GM19452 (cell line): ENCODE measurements at regions not wholly inside any gene's neighbourhood (a gene's known extent, or its start where the extent isn't known, plus 50 kb on each side); places are given as distances from the start of the nearest gene placed in this dataset.

Source experiments
- ATAC-seq: cut with Tn5 transposase; IDR thresholded peaks from one replicate; pipeline ENCODE4 v1.9.1; 2021; ENCODE audit not compliant: unreplicated experiment

DNA sequence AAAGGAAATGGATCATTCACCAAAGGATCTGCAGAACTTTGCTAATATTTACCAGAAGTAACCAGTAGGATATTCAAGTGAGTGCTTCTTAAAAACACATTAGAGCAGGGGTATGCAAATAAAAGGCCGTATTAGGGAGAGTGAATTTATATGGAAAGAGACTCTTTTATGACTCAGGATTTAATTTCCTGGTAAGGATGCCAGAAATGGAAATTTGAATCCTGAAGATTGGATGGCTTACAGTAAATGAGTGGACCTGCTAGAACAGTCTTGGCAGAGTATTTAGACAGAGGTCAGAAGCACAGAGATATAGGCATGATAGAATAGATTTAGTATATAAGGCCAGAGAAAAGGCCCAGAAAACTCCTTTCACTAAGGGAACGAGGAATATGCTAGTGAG, 201.6 kb downstream of the SLITRK5 start:
- no peak for ATAC-seq

- ATAC-seq, result no peak
These were observed 206.3 kb downstream of the SLITRK5 start for GRCh38 chr13:87877477-87877876.

GRCh38 chr13:87878706-87879105, 207.5 kb downstream of the SLITRK5 start:
- ATAC-seq, result no peak

DNA sequence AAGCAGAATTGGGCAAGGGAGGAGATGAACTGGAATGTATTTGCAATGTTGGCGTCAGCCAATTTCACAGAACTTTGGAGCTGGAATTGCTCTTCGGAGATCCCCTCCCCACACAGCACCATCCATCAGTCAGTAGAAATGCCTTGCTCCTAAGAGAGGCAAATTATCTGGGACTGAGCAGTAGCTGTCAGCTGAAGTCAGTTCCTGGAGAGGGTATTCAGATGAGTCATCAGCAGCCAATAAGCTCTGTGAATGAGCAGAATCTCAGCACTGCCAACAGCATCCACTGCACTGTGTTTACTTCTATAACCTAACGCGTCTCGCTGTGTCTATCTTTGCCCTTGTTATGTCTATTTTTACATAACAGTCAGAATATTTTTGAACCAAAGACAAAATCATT, 213.7 kb downstream of the SLITRK5 start:
- ATAC-seq, result no peak

GRCh38 chr13:87887459-87888123, 216.4 kb downstream of the SLITRK5 start:
- no peak for ATAC-seq

DNA sequence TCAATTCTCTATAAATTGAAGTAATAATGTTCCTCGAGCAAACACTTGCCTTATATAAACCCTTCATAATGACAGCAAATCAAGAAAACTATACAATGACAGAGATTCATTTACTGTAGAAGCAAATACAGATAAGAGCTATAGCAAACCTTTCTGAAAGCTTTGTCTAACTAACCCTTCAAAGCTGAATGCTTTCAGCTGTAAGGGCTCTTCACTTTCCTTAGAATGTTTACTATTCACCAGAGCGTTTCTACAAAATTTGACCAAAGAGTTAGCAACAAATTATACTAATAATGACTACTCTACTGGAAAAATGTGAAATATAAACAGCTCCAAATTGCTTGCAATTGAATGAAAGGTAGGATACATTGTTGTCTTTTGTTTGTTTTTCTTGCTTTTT, 218.1 kb downstream of the SLITRK5 start:
- ATAC-seq, result no peak

DNA sequence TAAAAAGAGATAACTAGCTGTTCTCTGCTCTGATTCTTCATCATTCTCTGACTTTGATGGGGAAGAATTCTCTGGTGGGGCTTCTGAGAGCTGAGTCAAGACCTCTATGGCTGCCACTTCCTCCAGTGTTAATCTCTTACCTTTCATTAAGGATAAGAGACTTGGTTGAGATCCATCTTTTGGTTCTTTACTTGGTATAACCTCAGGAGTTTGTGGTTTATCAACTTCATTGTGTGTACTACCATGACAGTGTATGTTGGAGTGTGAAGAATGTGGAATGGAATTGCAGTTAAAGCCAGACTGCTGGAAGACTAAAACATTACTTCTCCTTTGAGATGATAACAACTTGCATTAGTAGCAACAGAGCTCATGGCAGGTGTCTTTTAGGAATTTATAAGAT, 222.0 kb downstream of the SLITRK5 start:
- no peak for ATAC-seq

GRCh38 chr13:87894059-87894458, 222.9 kb downstream of the SLITRK5 start:
- ATAC-seq, result no peak

- no peak for ATAC-seq
These were observed 232.4 kb downstream of the SLITRK5 start for GRCh38 chr13:87903553-87903952.

DNA sequence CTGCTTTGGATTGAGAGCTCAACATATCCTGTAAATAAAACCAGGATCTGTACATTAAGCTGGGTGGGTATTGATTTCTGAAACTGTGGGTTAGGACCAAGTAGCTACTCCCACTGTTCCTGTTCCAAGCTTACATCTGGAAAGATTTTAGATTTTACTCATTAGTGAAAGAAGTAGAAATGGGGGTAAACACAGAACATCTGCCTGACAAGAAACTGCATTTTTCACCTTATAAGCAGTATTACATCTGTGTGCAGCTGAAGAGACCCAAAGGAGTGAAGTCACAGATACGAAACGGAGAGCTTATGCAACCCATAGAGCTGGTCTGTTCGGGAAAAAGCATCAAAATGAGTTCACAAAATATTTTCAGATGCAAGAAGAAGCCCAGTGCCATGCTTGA, 235.2 kb downstream of the SLITRK5 start:
- no peak for ATAC-seq

DNA sequence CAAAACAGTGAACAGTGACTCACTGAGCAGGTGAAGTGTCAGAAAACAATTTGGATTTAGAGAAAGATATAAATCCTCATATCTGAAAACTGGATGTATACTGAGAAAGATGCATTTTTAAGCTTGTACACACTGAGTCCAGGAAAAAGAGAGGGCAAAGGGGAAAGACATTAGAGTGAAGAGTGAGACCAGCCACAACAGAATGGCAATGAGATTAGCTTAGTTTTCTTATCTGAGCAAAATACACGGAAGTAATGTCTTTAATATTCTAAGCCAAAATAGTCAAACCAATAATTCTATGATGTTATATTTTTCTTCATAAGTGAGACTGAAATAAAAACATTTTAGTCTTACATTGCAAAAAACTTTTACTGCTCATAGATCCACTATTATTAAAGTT, 236.0 kb downstream of the SLITRK5 start:
- ATAC-seq, result no peak

DNA sequence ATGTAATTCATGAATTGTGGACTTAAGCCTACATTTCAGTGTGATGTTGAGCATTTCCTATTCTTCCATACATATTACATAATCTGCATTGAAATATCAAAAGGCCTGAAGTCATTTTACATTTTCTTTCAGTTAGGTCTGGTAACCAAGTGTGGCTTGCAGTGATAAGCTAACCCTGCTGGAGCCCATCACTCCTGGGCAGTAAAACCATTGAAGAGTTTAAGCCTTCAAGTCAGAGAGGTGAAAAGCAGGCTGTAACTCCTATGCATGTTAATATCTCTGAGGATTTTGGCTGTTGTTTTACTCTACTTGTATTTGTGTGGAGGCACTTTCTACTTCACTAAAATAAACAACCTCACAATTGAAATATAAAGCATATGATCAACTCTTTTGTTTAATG, 248.8 kb downstream of the SLITRK5 start:
- ATAC-seq, result no peak

DNA sequence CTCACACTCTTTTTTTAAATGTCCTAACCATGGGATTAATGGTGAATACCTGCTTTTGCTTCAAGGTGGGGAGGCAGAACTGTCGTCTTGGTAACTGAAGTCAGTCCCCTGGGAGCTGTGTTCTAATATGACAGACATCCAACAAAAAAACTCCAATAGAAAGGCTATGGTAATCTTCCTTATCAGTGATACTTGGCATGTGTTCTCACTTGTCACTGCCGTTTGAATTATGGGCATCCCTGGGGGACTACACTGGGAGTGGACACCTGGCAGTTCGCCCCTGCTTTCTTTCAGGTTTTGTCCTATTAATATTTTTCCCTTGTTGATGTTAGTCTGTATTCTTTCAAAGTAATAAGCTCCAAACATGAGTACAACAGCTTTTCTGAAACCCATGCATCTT, 252.6 kb downstream of the SLITRK5 start:
- ATAC-seq, result no peak

DNA sequence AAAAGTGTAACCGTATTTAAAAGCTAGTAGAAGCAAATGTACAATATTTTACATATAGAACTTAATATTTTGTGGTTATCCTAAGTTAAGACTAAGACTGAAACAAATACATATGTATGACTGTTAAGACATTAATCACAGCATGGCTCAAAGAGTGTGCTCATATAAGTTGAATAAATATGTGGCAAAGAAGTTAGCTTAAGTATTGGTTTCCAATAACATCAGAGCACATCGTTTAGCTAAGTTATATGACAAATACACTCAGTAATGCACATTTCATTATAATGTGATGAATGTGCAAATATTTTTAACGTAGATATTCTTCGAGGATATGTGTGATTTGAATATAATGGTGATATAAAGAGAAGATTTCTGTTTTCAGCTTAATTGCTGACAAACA, 253.8 kb downstream of the SLITRK5 start:
- ATAC-seq, result no peak

- no peak for ATAC-seq
These were observed 269.6 kb downstream of the SLITRK5 start for GRCh38 chr13:87940776-87941175.

DNA sequence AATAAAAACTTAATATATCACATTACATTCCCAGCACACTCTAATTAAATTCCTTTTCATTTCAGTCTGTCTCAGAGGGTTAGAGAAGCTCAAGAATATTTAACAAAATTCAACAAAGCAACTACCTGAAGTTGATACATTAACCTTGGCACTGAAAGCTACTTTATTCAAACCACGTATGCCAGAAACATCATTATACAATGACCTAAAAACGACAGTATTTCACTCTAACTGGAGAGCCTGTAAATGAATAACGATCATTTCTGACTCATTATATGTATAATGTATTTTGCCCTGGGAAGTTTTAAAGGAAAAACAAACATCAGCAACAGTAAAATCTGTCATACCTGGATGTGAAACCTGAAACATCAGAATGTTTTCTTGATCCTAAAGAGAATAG, 270.1 kb downstream of the SLITRK5 start:
- no peak for ATAC-seq

DNA sequence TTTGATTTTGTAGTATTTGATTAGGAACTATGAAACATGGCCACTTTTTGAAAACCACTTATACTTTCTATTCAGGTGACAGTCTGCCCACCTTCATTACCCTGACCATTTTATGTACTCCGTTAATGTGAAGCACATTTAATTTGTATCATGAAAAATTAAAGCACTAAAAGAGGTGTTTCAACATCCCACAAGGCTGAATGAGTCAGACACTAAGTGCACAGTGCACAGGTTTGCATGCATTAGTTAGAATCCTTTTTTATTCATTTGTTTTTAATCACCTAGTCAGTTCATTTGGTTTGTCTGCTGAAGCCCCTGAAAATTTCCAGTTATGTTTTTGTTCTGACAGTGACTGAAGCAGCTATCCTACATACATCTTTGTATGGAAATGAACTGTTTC, 271.0 kb downstream of the SLITRK5 start:
- ATAC-seq, result no peak

DNA sequence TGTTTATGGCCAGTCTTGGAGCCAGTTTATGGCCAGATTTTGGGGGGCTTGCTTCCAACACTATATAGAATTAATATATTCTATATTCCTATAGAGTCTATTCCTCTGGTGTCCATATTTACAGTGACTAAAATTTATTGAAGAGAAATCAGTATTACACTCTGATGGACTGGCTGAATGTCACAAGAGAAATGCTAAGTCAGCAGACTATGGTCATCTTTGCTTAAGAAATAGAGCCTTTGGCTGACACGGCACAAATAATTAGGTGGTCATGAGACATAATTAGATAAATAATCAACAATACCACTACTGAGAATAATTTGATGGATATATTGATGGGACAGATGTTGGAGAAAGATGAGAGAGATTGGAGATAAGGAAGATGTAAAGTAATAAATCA, 272.9 kb downstream of the SLITRK5 start:
- no peak for ATAC-seq

- ATAC-seq, result no peak
These were observed 281.2 kb downstream of the SLITRK5 start for GRCh38 chr13:87952377-87952776.

DNA sequence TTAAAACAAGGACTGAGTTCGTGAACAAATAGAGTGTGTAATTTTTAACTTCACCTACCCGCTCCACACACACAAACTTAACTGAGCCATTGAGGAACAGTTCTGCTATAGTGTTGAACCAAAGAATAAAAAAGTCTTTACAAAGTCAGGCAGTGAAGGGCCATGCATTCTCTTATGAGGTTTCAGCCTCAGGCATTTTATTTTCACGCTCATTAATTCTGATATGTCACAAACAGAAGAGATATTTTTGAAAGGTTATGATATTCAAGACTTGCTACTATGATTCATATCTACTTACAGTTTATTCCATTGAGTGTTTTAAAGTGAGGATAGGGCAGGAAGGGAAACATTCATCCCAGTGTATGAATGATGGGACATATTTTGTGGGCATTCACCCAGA, 282.2 kb downstream of the SLITRK5 start:
- ATAC-seq, result no peak

- no peak for ATAC-seq
These were observed 282.9 kb downstream of the SLITRK5 start for GRCh38 chr13:87954091-87954490.

DNA sequence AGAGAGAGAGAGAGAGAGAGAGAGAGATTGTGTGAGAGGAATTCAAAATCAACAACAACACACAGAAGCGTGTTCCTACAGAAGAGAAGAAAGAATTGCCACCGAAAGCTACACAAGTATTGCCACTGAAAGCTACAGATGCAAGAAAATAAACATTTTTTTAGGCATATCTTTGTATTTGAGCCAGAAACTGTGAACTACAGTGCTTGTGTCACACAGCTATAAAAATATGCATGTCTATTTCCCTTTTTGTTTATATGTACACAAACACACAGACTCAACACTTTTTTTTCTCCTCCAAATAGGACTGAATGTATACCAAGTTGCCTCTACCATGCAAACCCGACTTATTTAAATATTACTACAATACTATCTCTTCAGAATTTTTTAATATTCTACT, 290.4 kb downstream of the SLITRK5 start:
- ATAC-seq, result no peak

GRCh38 chr13:87972568-87972967, 301.4 kb downstream of the SLITRK5 start:
- ATAC-seq, result no peak

GRCh38 chr13:87975035-87975434, 303.9 kb downstream of the SLITRK5 start:
- no peak for ATAC-seq
